WI38 (cell line): ENCODE measurements at regions not wholly inside any gene's neighbourhood (a gene's known extent, or its start where the extent isn't known, plus 50 kb on each side); places are given as distances from the start of the nearest gene placed in this dataset.

Source experiments
- H3K4me3 ChIP-seq: 2 replicates; pipeline ENCODE4 v1.5.1; 2011; ENCODE audit warnings: low read depth, mild to moderate bottlenecking, control low read depth, low read length
- TF ChIP-seq, protein P1 (sequence below): IDR thresholded peaks from 2 replicates; pipeline ENCODE4 v1.5.1; 2012; ENCODE audit warnings: low read depth, mild to moderate bottlenecking, control low read depth, low read length

DNA sequence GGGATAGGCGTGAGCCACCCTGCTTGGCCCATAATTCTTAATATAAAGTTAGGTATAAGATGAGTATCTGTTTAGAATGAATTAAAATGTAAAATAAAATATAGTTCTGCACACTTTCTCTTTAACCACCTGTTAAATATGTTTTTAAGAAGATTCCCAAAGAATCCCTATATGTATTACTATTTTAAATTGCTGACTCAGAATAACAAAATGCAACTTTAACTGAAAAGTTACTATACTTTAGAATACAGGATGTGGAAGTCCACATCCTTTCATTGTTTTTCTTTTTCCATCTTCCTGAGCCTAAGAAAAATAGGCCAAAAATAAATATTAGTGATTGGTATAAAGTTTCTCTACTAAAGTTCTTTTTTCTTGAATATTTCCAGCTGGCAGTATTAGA lies 325.6 kb upstream of the EYS start:
- TF ChIP-seq, protein P1, sequence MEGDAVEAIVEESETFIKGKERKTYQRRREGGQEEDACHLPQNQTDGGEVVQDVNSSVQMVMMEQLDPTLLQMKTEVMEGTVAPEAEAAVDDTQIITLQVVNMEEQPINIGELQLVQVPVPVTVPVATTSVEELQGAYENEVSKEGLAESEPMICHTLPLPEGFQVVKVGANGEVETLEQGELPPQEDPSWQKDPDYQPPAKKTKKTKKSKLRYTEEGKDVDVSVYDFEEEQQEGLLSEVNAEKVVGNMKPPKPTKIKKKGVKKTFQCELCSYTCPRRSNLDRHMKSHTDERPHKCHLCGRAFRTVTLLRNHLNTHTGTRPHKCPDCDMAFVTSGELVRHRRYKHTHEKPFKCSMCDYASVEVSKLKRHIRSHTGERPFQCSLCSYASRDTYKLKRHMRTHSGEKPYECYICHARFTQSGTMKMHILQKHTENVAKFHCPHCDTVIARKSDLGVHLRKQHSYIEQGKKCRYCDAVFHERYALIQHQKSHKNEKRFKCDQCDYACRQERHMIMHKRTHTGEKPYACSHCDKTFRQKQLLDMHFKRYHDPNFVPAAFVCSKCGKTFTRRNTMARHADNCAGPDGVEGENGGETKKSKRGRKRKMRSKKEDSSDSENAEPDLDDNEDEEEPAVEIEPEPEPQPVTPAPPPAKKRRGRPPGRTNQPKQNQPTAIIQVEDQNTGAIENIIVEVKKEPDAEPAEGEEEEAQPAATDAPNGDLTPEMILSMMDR = no peak

DNA sequence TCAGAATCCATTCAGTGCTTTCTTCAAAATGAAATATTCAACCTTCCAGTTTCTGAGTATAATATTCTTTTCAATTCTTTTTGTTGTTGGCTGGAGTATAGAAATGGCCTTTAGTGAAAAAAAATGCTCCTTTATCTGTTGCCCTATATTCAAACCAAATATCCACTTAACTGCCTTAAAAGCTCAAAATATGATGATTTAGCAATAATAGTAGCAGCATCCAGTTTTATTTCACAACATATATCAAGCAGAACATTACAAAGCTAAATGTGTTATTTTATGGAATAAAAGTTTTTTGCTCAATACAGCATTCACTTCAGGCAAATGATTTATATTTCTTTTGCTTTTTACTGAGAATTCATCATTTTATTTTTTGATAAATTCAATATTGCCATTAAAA lies 322.4 kb upstream of the EYS start:
- TF ChIP-seq, protein P1 = no peak
- H3K4me3 ChIP-seq = no peak overlapping the region

More for the DNA sequence above, 325.6 kb upstream of the EYS start:
- H3K4me3 ChIP-seq = no peak overlapping the region

DNA sequence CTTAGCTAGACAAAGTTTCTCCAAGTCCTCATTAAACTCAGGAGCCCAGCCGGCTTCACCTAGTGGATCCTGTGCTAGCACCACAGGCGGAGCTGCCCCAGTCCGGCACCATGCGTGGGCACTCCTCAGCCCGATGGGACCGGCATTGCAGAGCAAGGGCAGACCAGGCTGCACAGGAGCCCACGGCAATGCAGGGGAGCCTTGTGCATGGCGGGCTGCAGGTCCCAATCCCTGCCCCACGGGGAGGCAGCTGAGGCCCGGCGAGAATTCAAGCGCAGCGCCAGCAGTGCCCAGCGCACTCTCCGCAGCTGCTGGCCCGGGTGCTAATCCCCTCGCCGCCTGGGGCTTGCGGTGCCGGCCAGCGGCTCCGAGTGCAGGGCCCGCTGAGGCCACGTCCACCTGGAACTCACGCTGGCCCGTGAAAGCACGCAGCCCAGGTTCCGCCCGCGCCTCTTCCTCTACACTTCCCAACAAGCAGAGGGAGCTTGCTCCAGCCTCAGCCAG lies 292.3 kb upstream of the EYS start:
- TF ChIP-seq, protein P1 = no peak
- H3K4me3 ChIP-seq = no peak overlapping the region

DNA sequence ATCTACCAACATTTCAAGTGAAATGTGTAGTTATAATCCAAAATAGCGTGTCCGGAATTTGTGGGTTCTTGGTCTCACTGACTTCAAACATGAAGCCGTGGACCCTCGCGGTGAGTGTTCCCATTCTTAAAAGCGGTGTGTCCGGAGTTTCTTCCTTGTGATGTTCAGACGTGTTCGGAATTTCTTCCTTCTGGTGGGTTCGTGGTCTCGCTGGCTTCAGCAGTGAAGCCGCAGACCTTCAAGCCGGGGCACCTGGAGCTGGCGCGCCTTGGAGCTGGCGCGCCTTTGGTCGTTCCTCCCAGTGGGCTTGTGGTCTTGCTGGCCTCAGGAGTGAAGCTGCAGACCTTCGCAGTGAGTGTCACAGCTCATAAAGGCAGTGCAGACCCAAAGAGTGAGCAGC lies 291.5 kb upstream of the EYS start:
- no peak overlapping the region for H3K4me3 ChIP-seq
- TF ChIP-seq, protein P1 = no peak

DNA sequence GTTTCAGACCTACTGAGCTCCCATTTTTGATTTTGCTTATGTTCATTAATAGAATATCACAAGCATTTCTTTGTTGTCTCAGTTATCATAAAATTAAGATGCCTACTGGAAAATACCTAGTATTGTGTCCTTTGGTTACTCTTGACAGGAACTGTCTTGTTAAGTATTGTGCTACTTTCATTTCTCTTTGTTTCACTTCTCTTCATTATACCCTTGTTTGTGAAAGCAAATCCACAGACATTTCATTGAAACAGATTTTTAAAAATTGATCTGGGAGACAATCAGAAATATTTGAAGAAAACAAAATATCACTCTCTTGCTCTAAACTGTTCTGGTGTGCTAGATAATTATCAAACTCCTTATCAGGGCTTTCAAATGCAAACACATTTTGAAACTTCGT lies 290.5 kb upstream of the EYS start:
- H3K4me3 ChIP-seq = no peak overlapping the region
- TF ChIP-seq, protein P1 = no peak

DNA sequence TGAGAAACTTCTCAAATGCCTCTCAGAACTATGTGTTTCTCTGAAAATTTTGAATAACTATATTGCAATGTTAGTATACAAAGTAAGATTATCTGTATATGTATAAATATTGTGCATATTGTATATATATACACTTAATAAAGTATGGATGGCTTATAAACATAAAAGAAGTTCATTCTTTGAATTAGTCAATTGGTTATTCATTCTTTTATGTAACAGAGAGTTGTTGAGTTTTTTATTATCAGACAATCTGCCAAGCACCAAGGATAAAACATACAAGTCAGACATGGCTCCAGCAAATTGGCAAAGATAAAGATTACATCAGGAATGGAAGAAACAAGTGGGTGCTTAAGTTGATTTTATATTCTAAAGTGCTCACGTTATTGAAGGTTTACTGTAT lies 289.1 kb upstream of the EYS start:
- no peak overlapping the region for H3K4me3 ChIP-seq
- TF ChIP-seq, protein P1 = no peak

DNA sequence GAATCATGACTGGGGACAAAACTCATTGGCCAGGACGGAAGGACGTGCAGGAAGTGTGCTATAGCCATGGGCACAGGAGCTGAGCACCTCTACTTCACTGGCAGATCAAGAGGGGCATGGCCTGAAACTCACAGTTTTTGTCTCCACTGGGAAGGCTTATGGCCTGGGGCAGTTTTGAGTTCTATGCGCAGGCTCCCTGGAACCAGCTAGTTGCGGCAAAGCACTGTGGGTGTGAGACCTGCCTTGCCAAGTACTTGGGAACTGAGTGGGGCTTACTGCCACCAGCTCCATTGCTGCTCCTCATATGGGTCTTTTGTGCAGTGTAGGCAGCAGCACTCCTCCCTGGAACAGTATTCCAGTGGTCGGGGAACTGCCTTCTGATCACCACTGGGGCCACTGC lies 282.6 kb upstream of the EYS start:
- TF ChIP-seq, protein P1 = no peak
- H3K4me3 ChIP-seq = no peak overlapping the region
